Retina (tissue), 1 donor: ENCODE measurements at regions not wholly inside any gene's neighbourhood (a gene's known extent, or its start where the extent isn't known, plus 50 kb on each side); places are given as distances from the start of the nearest gene placed in this dataset.
"Not testable (repeated sequence)": the region's sequence is repeated elsewhere in the genome, so short reads cannot be mapped to it uniquely, and the experiment has no call there.

ENCODE experiments used
- DNase-seq: peaks from one replicate; pipeline ENCODE4 v3.0.0-alpha.2; 2016

GRCh38 chr4:72864898-72865297, 204.6 kb downstream of the COX18 start:
- no peak for DNase-seq

- DNase-seq = not testable (repeated sequence)
Observed at GRCh38 chr4:72864277-72864676, 205.2 kb downstream of the COX18 start.

DNA sequence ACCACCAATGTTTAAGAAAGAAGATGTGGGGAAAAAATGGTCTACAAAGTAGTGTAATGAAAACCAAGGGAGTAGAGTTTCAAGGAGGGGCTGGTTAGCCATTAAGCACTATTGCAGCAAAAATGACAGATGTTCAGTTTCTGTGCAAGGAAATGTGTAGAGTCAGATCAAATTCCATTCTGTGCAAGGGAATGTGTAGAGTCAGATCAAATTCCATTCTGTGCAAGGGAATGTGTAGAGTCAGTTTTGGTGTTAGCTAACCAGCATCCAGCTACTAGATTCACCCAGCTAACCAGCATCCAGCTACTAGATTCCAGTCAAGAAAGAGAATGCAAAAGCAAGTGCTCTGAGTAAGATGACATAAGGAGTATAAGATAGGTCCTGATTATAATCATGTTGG, 208.8 kb downstream of the COX18 start:
- DNase-seq = no peak

GRCh38 chr4:72858328-72858727, 211.2 kb downstream of the COX18 start:
- no peak for DNase-seq

DNA sequence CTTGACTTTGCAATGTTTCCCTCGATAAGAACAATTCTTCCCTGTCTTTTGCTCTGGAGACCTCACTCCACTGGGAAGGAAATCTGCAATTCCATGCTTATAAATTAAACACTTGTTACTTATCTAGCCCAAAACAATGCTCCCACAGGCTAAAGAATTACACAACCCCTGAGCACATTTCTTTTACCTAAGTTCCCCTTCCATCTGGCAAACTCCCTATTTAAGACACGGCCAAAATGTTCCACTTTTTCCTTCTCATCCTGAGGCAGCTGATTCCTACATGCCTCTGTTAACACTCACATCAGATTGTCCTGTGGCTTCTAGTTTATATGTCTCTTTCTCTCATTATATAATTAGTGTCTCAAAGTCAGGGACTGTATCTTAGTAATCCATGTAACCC, 211.7 kb downstream of the COX18 start:
- no peak for DNase-seq

GRCh38 chr4:72857216-72857615, 212.3 kb downstream of the COX18 start:
- DNase-seq = no peak

DNA sequence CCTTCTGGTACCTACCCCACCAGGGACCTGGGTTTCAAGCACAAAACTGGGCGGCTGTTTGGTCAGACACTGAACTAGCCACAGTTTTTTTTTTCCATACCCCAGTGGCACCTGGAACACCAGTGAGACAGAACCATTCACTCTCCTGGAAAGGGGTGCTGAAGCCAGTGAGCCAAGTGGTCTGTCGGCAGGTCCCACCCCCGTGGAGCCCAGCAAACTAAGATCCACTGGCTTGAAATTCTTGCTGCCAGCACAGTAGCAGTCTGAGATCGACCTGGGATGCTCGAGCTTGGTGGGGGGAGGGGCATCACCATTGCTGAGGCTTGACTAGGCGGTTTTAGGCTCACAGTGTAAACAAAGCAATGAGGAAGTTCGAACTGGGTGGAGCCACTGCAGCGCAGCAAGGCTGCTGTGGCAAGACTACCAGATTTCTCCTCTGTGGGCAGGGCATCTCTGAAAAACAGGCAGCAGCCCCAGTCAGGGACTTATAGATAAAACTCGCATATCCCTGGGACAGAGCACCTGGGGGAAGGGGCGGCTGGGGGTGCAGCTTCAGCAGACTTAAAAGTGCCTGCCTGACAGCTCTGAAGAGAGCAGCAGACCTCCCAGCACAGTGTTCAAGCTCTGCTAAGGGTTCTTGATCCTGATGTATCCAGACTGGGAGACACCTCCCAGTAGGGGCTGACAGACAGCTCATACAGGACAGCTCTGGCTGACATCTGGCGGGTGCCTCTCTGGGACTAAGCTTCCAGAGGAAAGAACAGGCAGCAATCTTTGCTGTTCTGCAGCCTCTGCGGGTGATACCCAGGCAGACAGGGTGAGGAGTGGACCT, 223.0 kb downstream of the COX18 start:
- DNase-seq = no peak

DNA sequence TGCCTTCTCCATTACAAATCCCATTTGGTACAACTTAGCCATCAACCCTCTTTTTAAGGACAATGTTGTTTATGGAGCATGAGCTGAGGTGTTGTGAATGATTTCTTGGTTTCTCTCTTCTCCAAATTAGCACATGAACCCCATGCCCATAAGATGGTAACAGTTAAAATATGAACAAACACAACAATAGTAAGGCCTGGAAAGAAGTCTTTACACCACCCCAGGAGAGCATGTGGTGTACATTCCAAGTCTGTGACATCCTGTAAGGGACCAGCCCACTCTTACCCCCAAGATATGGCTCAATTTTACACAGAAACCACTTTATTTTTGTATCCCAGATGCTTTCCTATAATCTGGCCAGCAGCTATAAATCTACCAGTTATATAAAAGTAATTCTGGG, 226.1 kb downstream of the COX18 start:
- no peak for DNase-seq

DNA sequence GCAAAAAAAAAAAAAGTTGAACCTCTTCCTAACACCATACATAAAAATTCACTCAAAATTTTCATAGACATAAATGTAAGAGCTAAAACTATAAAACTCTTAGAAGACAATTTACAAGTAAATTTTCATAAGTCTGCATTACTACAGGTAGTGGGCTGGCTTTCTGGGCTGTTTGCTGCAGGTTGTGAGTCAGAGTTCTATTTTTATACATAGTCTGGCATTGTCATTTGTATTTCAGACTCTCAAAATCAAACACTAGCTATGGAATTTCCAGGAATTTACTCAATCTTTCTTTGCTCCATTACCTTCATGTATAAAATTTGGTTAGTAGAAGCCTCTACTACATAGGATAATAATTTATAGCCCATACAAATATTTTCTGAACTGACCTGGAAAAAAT, 227.2 kb downstream of the COX18 start:
- no peak for DNase-seq

DNA sequence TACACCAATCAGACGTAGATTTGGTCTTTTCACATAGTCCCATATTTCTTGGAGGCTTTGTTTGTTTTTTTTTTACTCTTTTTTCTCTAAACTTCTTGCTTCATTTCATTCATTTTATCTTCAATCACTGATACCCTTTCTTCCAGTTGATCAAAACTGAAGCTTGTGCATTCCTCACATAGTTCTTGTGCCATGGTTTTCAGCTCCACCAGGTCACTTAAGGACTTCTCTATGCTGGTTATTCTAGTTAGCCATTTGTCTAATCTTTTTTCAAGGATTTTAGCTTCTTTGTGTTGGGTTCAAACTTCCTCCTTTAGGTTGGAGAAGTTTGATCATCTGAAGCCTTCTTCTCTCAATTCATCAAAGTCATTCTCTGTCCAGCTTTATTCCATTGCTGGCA, 229.3 kb downstream of the COX18 start:
- DNase-seq = not testable (repeated sequence)

GRCh38 chr4:72828864-72829263, 240.7 kb downstream of the COX18 start:
- no peak for DNase-seq

DNA sequence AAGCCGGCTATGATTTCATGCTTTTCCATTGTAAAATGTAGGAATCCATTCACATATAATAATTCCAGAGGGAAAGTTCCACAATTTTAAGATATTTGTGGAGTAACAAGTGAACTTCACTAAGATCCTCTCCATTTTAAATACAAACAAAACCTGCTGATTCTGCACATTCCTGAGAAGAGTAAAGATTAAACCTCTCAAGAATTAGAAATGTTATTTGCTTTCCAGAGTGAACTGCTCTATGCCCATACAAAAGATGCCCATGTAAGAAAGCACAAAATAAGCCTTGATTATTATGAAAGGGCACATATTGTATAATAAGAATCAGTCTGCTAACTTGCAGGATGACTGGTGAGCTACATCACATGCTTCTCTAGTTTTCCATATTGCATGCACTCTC, 241.5 kb downstream of the COX18 start:
- no peak for DNase-seq

GRCh38 chr4:72820107-72820506, 249.4 kb downstream of the COX18 start:
- DNase-seq = no peak

GRCh38 chr4:72817012-72817411, 248.0 kb upstream of the ADAMTS3 start:
- no peak for DNase-seq

DNA sequence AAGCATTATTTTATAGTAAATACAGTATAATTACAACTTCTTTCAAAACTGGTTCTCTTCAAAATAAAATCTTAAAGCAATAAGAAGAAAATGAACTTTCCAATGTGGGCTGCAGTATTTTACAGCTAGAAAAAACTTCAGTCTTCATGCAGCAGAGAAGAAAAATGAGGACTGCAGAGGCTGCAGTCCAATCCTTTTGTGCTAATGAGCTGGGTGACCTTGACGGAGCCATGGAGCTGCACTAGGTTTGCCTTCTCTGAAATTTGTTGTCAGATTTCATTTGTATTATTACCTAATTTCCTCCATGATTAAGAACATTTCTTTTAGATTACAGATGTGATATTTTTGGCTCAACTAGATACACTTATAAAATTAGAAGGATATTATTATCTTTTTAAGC, 245.2 kb upstream of the ADAMTS3 start:
- DNase-seq = no peak

- no peak for DNase-seq
Observed at GRCh38 chr4:72809208-72809607, 240.2 kb upstream of the ADAMTS3 start.

- DNase-seq = no peak
Observed at GRCh38 chr4:72805284-72805683, 236.3 kb upstream of the ADAMTS3 start.

- no peak for DNase-seq
Observed at GRCh38 chr4:72797486-72797885, 228.5 kb upstream of the ADAMTS3 start.

- no peak for DNase-seq
Observed at GRCh38 chr4:72791054-72791453, 222.0 kb upstream of the ADAMTS3 start.

GRCh38 chr4:72786401-72786990, 217.5 kb upstream of the ADAMTS3 start:
- DNase-seq = no peak

- DNase-seq = no peak
Observed at GRCh38 chr4:72779241-72779640, 210.2 kb upstream of the ADAMTS3 start.

DNA sequence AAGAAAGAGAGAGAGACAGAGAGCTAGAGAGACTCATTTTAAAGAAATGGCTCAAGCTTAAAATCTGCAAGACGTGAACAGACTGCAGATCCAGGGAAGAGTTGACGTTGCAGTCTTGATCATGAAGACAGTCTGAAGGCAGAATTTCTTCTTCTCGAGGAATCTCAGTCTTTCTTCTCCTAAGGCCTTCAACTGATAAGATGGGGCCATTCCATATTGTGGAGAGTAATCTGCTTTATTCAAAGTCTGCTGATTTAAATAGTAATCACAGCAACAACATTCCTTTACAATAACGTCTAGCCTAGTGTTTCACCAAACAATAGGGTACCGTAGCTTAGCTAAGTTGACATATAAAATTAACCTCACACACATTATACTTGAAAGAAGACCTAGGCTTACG, 208.4 kb upstream of the ADAMTS3 start:
- no peak for DNase-seq

DNA sequence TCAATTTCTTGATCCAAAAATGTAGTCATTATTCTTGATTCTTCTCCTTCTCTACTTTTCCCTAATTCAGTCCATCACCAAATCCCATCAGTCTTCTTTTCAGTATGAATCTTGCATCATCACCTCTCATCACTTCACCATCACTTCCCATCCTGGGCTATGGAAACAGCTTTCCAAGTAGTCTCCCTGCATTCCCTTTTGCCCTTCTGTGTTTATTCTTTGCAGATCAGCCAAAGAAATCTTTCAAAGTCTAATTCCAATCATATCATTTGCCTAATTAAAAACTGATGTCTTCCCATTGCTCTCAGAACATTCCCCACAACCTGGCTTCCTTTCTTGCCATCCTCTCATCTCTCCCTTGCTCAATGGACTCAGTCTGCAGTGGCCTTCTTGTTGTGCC, 201.7 kb upstream of the ADAMTS3 start:
- DNase-seq = no peak

GRCh38 chr4:72768364-72768763, 199.3 kb upstream of the ADAMTS3 start:
- no peak for DNase-seq
